HG02623 (cell line): ENCODE measurements at regions not wholly inside any gene's neighbourhood (a gene's known extent, or its start where the extent isn't known, plus 50 kb on each side); places are given as distances from the start of the nearest gene placed in this dataset.
A peak's percentile ranks its signal among the peaks of the same experiment; 100 is the strongest.
"Not testable (repeated sequence)": the region's sequence is repeated elsewhere in the genome, so short reads cannot be mapped to it uniquely, and the experiment has no call there.

Experiments used
- ATAC-seq: cut with Tn5 transposase; IDR thresholded peaks from one replicate; pipeline ENCODE4 v1.9.1; 2021; ENCODE audit warnings: moderate library complexity; ENCODE audit not compliant: unreplicated experiment

GRCh38 chr6:74891349-74891831 lies 314.5 kb downstream of the COL12A1 start:
- no peak for ATAC-seq

GRCh38 chr6:74889635-74890034 lies 316.2 kb downstream of the COL12A1 start:
- no peak for ATAC-seq

GRCh38 chr6:74888741-74889140 lies 317.1 kb downstream of the COL12A1 start:
- not testable (repeated sequence) for ATAC-seq

GRCh38 chr6:74879976-74880375 lies 325.9 kb downstream of the COL12A1 start:
- ATAC-seq = no peak

GRCh38 chr6:74879234-74879633 lies 326.6 kb downstream of the COL12A1 start:
- no peak for ATAC-seq

GRCh38 chr6:74875193-74875592 lies 330.7 kb downstream of the COL12A1 start:
- no peak for ATAC-seq

GRCh38 chr6:74872754-74873476 lies 332.9 kb downstream of the COL12A1 start:
- no peak for ATAC-seq

GRCh38 chr6:74871757-74872156 lies 334.1 kb downstream of the COL12A1 start:
- ATAC-seq = no peak

GRCh38 chr6:74870403-74870802 lies 335.4 kb downstream of the COL12A1 start:
- ATAC-seq = peak; percentile 52

GRCh38 chr6:74867291-74867690 lies 338.6 kb downstream of the COL12A1 start:
- no peak for ATAC-seq

- ATAC-seq = no peak
These were observed 341.9 kb downstream of the COL12A1 start for GRCh38 chr6:74863968-74864367.

GRCh38 chr6:74860456-74860855 lies 345.4 kb downstream of the COL12A1 start:
- ATAC-seq = no peak

GRCh38 chr6:74857157-74857556 lies 348.7 kb downstream of the COL12A1 start:
- ATAC-seq = no peak

- no peak for ATAC-seq
These were observed 351.9 kb downstream of the COL12A1 start for GRCh38 chr6:74853991-74854390.

- ATAC-seq = no peak
These were observed 354.3 kb downstream of the COL12A1 start for GRCh38 chr6:74851596-74851995.

GRCh38 chr6:74840953-74841352 lies 364.9 kb downstream of the COL12A1 start:
- ATAC-seq = no peak

GRCh38 chr6:74834967-74835366 lies 370.9 kb downstream of the COL12A1 start:
- ATAC-seq = no peak

- ATAC-seq = no peak
These were observed 379.6 kb downstream of the COL12A1 start for GRCh38 chr6:74826263-74826662.

- no peak for ATAC-seq
These were observed 391.4 kb downstream of the COL12A1 start for GRCh38 chr6:74814440-74814839.

GRCh38 chr6:74807674-74808073 lies 398.2 kb downstream of the COL12A1 start:
- no peak for ATAC-seq

GRCh38 chr6:74805916-74806696 lies 399.7 kb downstream of the COL12A1 start:
- ATAC-seq = no peak

GRCh38 chr6:74798302-74798701 lies 407.6 kb downstream of the COL12A1 start:
- no peak for ATAC-seq
